22Rv1 (cell line): ENCODE measurements at regions not wholly inside any gene's neighbourhood (a gene's known extent, or its start where the extent isn't known, plus 50 kb on each side); places are given as distances from the start of the nearest gene placed in this dataset.

Experiments used
- ZFX ChIP-seq: fragments of 450-650 bp; IDR thresholded peaks from 2 replicates; pipeline ENCODE4 v1.6.1; 2017; ENCODE audit warnings: antibody characterized with exemption, borderline replicate concordance
- TF ChIP-seq, protein P1 (sequence below): fragments of 450-650 bp; IDR thresholded peaks from 2 replicates; pipeline ENCODE4 v1.5.1; 2017; ENCODE audit warnings: mild to moderate bottlenecking

GRCh38 chr16:62950351-62950750 lies 914.1 kb upstream of the CDH8 start:
- TF ChIP-seq, protein P1, sequence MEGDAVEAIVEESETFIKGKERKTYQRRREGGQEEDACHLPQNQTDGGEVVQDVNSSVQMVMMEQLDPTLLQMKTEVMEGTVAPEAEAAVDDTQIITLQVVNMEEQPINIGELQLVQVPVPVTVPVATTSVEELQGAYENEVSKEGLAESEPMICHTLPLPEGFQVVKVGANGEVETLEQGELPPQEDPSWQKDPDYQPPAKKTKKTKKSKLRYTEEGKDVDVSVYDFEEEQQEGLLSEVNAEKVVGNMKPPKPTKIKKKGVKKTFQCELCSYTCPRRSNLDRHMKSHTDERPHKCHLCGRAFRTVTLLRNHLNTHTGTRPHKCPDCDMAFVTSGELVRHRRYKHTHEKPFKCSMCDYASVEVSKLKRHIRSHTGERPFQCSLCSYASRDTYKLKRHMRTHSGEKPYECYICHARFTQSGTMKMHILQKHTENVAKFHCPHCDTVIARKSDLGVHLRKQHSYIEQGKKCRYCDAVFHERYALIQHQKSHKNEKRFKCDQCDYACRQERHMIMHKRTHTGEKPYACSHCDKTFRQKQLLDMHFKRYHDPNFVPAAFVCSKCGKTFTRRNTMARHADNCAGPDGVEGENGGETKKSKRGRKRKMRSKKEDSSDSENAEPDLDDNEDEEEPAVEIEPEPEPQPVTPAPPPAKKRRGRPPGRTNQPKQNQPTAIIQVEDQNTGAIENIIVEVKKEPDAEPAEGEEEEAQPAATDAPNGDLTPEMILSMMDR, result no peak
- TF ChIP-seq ZFX, result no peak
